K562 (cell line): ENCODE measurements at regions not wholly inside any gene's neighbourhood (a gene's known extent, or its start where the extent isn't known, plus 50 kb on each side); places are given as distances from the start of the nearest gene placed in this dataset.

Experiments used
- ATAC-seq: fragments of 200-7000 bp; cut with Tn5 transposase; 3 replicates; pipeline ENCODE4 v1.9.1; 2020; ENCODE audit warnings: moderate library complexity
- BruUV-seq: library from RNA; stranded (reverse); fragments of 400-500 nt; replicated peaks from 2 replicates; lab custom pipeline; 2021; lab: Mats Ljungman, UMichigan
- CTCF ChIA-PET: fragments of 300-600 bp; formaldehyde crosslinking; extraction: SDS; loops from one replicate; lab custom pipeline; 2021; ENCODE audit warnings: low intra/inter-chr PET ratio; lab: Yijun Ruan, JAX
- POLR2A ChIA-PET: fragments of 300-600, 350-650 bp; sonication (Branson Sonifier 250); formaldehyde crosslinking; extraction: SDS; loops from one replicate; lab custom pipeline; 2021; ENCODE audit warnings: antibody characterized with exemption, inconsistent platforms; lab: Yijun Ruan, JAX
- DNase-seq, 4 experiments: peaks; one replicate each; pipeline versions ENCODE4 v3.0.0 to v3.0.0-alpha.2; 2011 to 2018; ENCODE audit warnings: low spot score in 3 of 4, mixed read lengths in 3 of 4; ENCODE audit errors: extremely low read depth in 1 of 4
- FAIRE-seq: peaks from 2 replicates; lab custom pipeline; 2011; peaks lifted over from hg19 to GRCh38; lab: Jason Lieb, UNC
- H2AFZ ChIP-seq: 2 replicates; pipeline ENCODE4 v1.6.0; 2011; ENCODE audit warnings: low read depth, low read length, control low read depth, inconsistent platforms
- H3K27ac ChIP-seq: fragments of 200-600 bp; 3 replicates; pipeline ENCODE4 v1.8.0; 2011; ENCODE audit warnings: low read depth, mild to moderate bottlenecking, control low read depth, inconsistent platforms, low read length, moderate library complexity, mixed read lengths; ENCODE audit errors: extremely low read depth
- H3K27me3 ChIP-seq, 2 experiments: fragments of 300-600 bp in 1 of 2; 2 replicates in 1 of 2; 3 replicates in 1 of 2; pipeline versions ENCODE4 v1.6.0 to v1.8.0; 2011; ENCODE audit warnings: inconsistent platforms in 2 of 2, low read length in 2 of 2, mild to moderate bottlenecking in 1 of 2, mixed read lengths in 1 of 2, moderate library complexity in 1 of 2; ENCODE audit not compliant: control insufficient read depth in 2 of 2, insufficient read depth in 2 of 2
- H3K36me3 ChIP-seq: fragments of 300-600 bp; 3 replicates; pipeline ENCODE4 v1.8.0; 2011; ENCODE audit warnings: mild to moderate bottlenecking, low read length, inconsistent platforms; ENCODE audit not compliant: control insufficient read depth, insufficient read depth
- H3K4me1 ChIP-seq, 2 experiments: fragments of 200-600 bp in 1 of 2; replicated peaks in 1 of 2; 2 replicates in 1 of 2; 3 replicates in 1 of 2; pipeline versions ENCODE4 v1.5.1 to v1.8.0; 2011; ENCODE audit warnings: inconsistent platforms in 2 of 2, low read length in 2 of 2, mild to moderate bottlenecking in 1 of 2, mixed read lengths in 1 of 2, moderate library complexity in 1 of 2; ENCODE audit not compliant: control insufficient read depth in 2 of 2, insufficient read depth in 2 of 2
- H3K4me2 ChIP-seq: 2 replicates; pipeline ENCODE4 v1.6.1; 2011; ENCODE audit warnings: low read length, control low read depth, inconsistent platforms, mixed read lengths; ENCODE audit not compliant: insufficient read depth
- H3K4me3 ChIP-seq: fragments of 200-600 bp; sonication (generic), shearing (Covaris generic); 2 replicates; pipeline ENCODE4 v1.5.1; 2016; ENCODE audit warnings: control low read depth, inconsistent platforms
- H3K79me2 ChIP-seq: fragments of 200-600 bp; 3 replicates; pipeline ENCODE4 v1.8.0; 2011; ENCODE audit warnings: low read length, inconsistent platforms; ENCODE audit not compliant: control insufficient read depth, insufficient read depth
- H3K9ac ChIP-seq, 2 experiments: 2 replicates each; pipeline versions ENCODE4 v1.6.0 to v1.6.1; 2011; ENCODE audit warnings: low read depth in 2 of 2, low read length in 2 of 2, control low read depth in 1 of 2, inconsistent platforms in 1 of 2, mild to moderate bottlenecking in 1 of 2, mixed read lengths in 1 of 2; ENCODE audit not compliant: insufficient read depth in 1 of 2
- H3K9me1 ChIP-seq: one replicate; pipeline ENCODE4 v1.6.0; 2011; ENCODE audit warnings: inconsistent platforms, mild to moderate bottlenecking, low read length, moderate library complexity; ENCODE audit not compliant: control insufficient read depth, insufficient read depth
- H3K9me3 ChIP-seq: replicated peaks from 2 replicates; pipeline ENCODE4 v1.5.1; 2011; ENCODE audit warnings: low read depth, low read length, inconsistent platforms; ENCODE audit not compliant: control insufficient read depth, insufficient read depth
- H4K20me1 ChIP-seq: replicated peaks from 2 replicates; pipeline ENCODE4 v1.6.1; 2011; ENCODE audit warnings: low read length, inconsistent platforms, mixed read lengths; ENCODE audit not compliant: control insufficient read depth, insufficient read depth
- ETS1 ChIP-seq: conservative IDR thresholded peaks from 2 replicates; pipeline ENCODE4 v1.6.1; 2011; ENCODE audit warnings: low read depth, mild to moderate bottlenecking, low read length; ENCODE audit not compliant: control insufficient read depth
- GABPA ChIP-seq: fragments of 200-800 bp; sonication (Bioruptor generic); conservative IDR thresholded peaks from 2 replicates; pipeline ENCODE4 v1.6.1; 2016; ENCODE audit warnings: low read depth, missing genetic modification characterization, missing compliant biosample characterization
- PHB2 ChIP-seq: fragments of 450-650 bp; IDR thresholded peaks from 2 replicates; pipeline ENCODE4 v1.6.1; 2017; ENCODE audit warnings: low read depth
- RNF219 ChIP-seq: fragments of 250-450 bp; sonication (Bioruptor Pico); IDR thresholded peaks from 2 replicates; pipeline ENCODE4 v1.5.0; 2022; ENCODE audit warnings: mild to moderate bottlenecking
- ZNF217 ChIP-seq: sonication (generic); formaldehyde crosslinking; IDR thresholded peaks from 2 replicates; pipeline ENCODE4 v1.8.0; 2022; ENCODE audit warnings: mild to moderate bottlenecking, missing genetic modification reagents
- WGBS: fragments of 100-300 bp; shearing (Covaris generic); methylation state at CpG from one replicate; pipeline ENCODE4 v1.1.6; 2016; ENCODE audit warnings: low coverage, mixed read lengths; ENCODE audit not compliant: insufficient coverage; ENCODE audit errors: missing lambda C conversion rate; 5-methylcytosine and 5-hydroxymethylcytosine counted together
- in situ Hi-C: fragments of 300-500 bp; cut with MboI; formaldehyde crosslinking; loops from 4 replicates; pipeline ENCODE4 v1.15.0; 2018; ENCODE audit warnings: inconsistent platforms, mixed read lengths
- intact Hi-C: fragments of 100-400 bp; cut with micrococcal nuclease; formaldehyde crosslinking; loops from 2 replicates; pipeline ENCODE4 v1.14.2; 2022

GRCh38 chr5:97281257-97281656 lies 98.2 kb upstream of the RIOK2 start:
- no TSS peak for BruUV-seq

More at GRCh38 chr5:97281257-97281656, 98.2 kb upstream of the RIOK2 start:
- Histone ChIP-seq H3K4me3 (no peak overlapping the region), H3K9me1 (no peaks in the 10 kb centered on the region), H3K79me2 (no peaks in the 10 kb centered on the region), H3K9me3 (no peaks in the 10 kb centered on the region), H3K27ac (no peak overlapping the region), H3K9ac (no peak overlapping the region), H3K27me3 (no peaks in the 10 kb centered on the region), H3K4me1 (no peaks in the 10 kb centered on the region), H2AFZ (no peak overlapping the region), H3K36me3 (no peaks in the 10 kb centered on the region), H4K20me1 (no peaks in the 10 kb centered on the region), H3K4me2 (no peak overlapping the region)
- intact Hi-C loops (no loop called here), in situ Hi-C loops (no loop called here)
- CTCF ChIA-PET = no interaction called here
- TF ChIP-seq PHB2 (no peak), ZNF217 (CRISPR knock-in tag) (no peak), RNF219 (CRISPR knock-in tag) (no peak), GABPA (tag) (no peak), ETS1 (no peak)
- no peak for DNase-seq
- WGBS = 5% methylated on average over 7 of the region's 7 CpGs
- ATAC-seq = no peak
- POLR2A ChIA-PET = no interaction called here
- FAIRE-seq = no peak
